ENCODE measurements at regions not wholly inside any gene's neighbourhood (a gene's known extent, or its start where the extent isn't known, plus 50 kb on each side); places are given as distances from the start of the nearest gene placed in this dataset.

- no peak overlapping the region for H3K27ac ChIP-seq (ENCODE audit: low read depth, low read length)
- WGBS, 2 experiments (ENCODE audit: extremely low coverage in 1 of 2, insufficient coverage in 1 of 2, insufficient read length in 1 of 2, insufficient replicate concordance in 2 of 2, low coverage in 1 of 2, low lambda C conversion rate in 2 of 2, missing lambda C conversion rate in 1 of 2) = 82% methylated on average over 2 of the region's 2 CpGs; no CpG with 5 or more reads in 1 of the 2 experiments
- TF ChIP-seq ASH2L (IDR thresholded peaks at IDR 0.05; ENCODE audit: low read length) (no peak), KDM4A (IDR thresholded peaks at IDR 0.05; ENCODE audit: low read depth, low read length, severe bottlenecking) (no peak), RBBP5 (IDR thresholded peaks at IDR 0.05; ENCODE audit: borderline replicate concordance, low read depth, low read length) (no peak), SAP30 (IDR thresholded peaks at IDR 0.05; ENCODE audit: insufficient read depth, insufficient replicate concordance, low read length) (no peak), TAF7 (optimal IDR thresholded peaks at IDR 0.05; ENCODE audit: borderline replicate concordance, low read depth, low read length) (no peak), KDM1A (IDR thresholded peaks at IDR 0.05; ENCODE audit: borderline replicate concordance, low read length) (no peak), MAFK (IDR thresholded peaks at IDR 0.05; ENCODE audit: low read depth, low read length) (no peak), CREB1 (IDR thresholded peaks at IDR 0.05) (no peak), CHD2 (IDR thresholded peaks at IDR 0.05; ENCODE audit: low read length) (no peak), KDM5A (IDR thresholded peaks at IDR 0.05; ENCODE audit: low read length) (no peak), CTBP2 (IDR thresholded peaks at IDR 0.05; ENCODE audit: borderline replicate concordance, insufficient read depth, insufficient read length, low read length) (no peak), SIRT6 (IDR thresholded peaks at IDR 0.05; ENCODE audit: low read length) (no peak), SIN3A (conservative IDR thresholded peaks at IDR 0.05 in 1 of 2, IDR thresholded peaks at IDR 0.05 in 1 of 2; ENCODE audit: low read depth in 1 of 2, low read length in 2 of 2) (no peak)
- TF ChIP-seq, protein P1, sequence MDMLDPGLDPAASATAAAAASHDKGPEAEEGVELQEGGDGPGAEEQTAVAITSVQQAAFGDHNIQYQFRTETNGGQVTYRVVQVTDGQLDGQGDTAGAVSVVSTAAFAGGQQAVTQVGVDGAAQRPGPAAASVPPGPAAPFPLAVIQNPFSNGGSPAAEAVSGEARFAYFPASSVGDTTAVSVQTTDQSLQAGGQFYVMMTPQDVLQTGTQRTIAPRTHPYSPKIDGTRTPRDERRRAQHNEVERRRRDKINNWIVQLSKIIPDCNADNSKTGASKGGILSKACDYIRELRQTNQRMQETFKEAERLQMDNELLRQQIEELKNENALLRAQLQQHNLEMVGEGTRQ (IDR thresholded peaks at IDR 0.05; ENCODE audit: low read length) = no peak
These were observed 139.9 kb upstream of the SLC4A4 start for GRCh38 chr4:71198958-71199357.

More at GRCh38 chr4:71198958-71199357, 139.9 kb upstream of the SLC4A4 start:
- no peak overlapping the region for H3K14ac ChIP-seq (ENCODE audit: insufficient read length)
- no peak overlapping the region for H2BK20ac ChIP-seq (ENCODE audit: low read length)
- no peak overlapping the region for H3K4me3 ChIP-seq (ENCODE audit: extremely low read depth in 1 of 4, insufficient read depth in 2 of 4, low read depth in 3 of 4, low read length in 4 of 4)
- H3K9me3 ChIP-seq (ENCODE audit: insufficient read depth in 2 of 2, low read depth in 1 of 2, low read length in 1 of 2) = no peaks in the 10 kb centered on the region
- no peak for FAIRE-seq
- no peaks in the 10 kb centered on the region for H4K20me1 ChIP-seq (replicated peaks in 1 of 2; ENCODE audit: control insufficient read depth in 1 of 2, insufficient read depth in 2 of 2, low read length in 2 of 2)
- ChIA-PET POLR2A (ENCODE audit: partially characterized antibody) (no interaction called here), CTCF (ENCODE audit: partially characterized antibody) (interaction anchor here (1.4 kb wide), 1 partner anchor 31 kb away, joined by 3 read pairs; no protein-coding TSS in a partner anchor)
- H2AK5ac ChIP-seq (ENCODE audit: low read depth, low read length) = no peak overlapping the region
- no peak overlapping the region for H3K18ac ChIP-seq (ENCODE audit: extremely low read depth, low read length)
- H3K4me1 ChIP-seq (replicated peaks in 1 of 4; ENCODE audit: control insufficient read depth in 3 of 4, insufficient read depth in 4 of 4, low read length in 3 of 4) = peaks cover 0 to 5% (median 0%) of the 10 kb centered on the region in 4 experiments; a peak in 3 of 7 replicates
- H4K8ac ChIP-seq (ENCODE audit: extremely low read depth, insufficient read depth, low read length) = no peak overlapping the region
- no peaks in the 10 kb centered on the region for H3K36me3 ChIP-seq (ENCODE audit: control insufficient read depth in 2 of 4, insufficient read depth in 4 of 4, low read length in 3 of 4)
- no peak overlapping the region for H2AFZ ChIP-seq (ENCODE audit: low read length)
- H2BK120ac ChIP-seq (replicated peaks; ENCODE audit: low read depth, low read length) = no peak overlapping the region
- no peak overlapping the region for H4K5ac ChIP-seq (ENCODE audit: insufficient read length, low read depth, low read length)
- H3K79me1 ChIP-seq (ENCODE audit: low read depth, low read length) = no peaks in the 10 kb centered on the region
- no peaks in the 10 kb centered on the region for H3K27me3 ChIP-seq (replicated peaks in 1 of 4; ENCODE audit: control insufficient read depth in 3 of 4, extremely low read depth in 1 of 4, insufficient read depth in 3 of 4, low read length in 3 of 4)
- H3K9ac ChIP-seq (replicated peaks in 1 of 4; ENCODE audit: extremely low read depth in 1 of 4, low read depth in 3 of 4, low read length in 3 of 4) = no peak overlapping the region
- no peaks in the 10 kb centered on the region for H3K23me2 ChIP-seq (ENCODE audit: low read depth, low read length)
- no peak overlapping the region for H3K4me2 ChIP-seq (ENCODE audit: insufficient read depth in 1 of 2, low read depth in 2 of 2, low read length in 2 of 2)
- no peak overlapping the region for H2BK15ac ChIP-seq (ENCODE audit: low read length)
- H2BK12ac ChIP-seq (ENCODE audit: low read depth, low read length) = no peak overlapping the region
- no peak overlapping the region for H2BK5ac ChIP-seq (ENCODE audit: low read depth, low read length)
- no peak overlapping the region for H3K23ac ChIP-seq (ENCODE audit: insufficient read length)
- DNase-seq (ENCODE audit: low read depth in 1 of 2, low spot score in 2 of 2) = no peak
- H3K4ac ChIP-seq (replicated peaks; ENCODE audit: insufficient read length, low read depth, low read length) = no peak overlapping the region
- H3K56ac ChIP-seq (replicated peaks; ENCODE audit: insufficient read length, low read depth, low read length) = no peak overlapping the region
- H3K79me2 ChIP-seq (ENCODE audit: control insufficient read depth in 1 of 2, insufficient read depth in 2 of 2, low read length in 2 of 2) = no peaks in the 10 kb centered on the region
- H4K91ac ChIP-seq (replicated peaks; ENCODE audit: insufficient read length, low read length) = no peak overlapping the region
